MM.1S (cell line): ENCODE measurements at regions not wholly inside any gene's neighbourhood (a gene's known extent, or its start where the extent isn't known, plus 50 kb on each side); places are given as distances from the start of the nearest gene placed in this dataset.

Experiments
- EZH2phosphoT487 ChIP-seq: fragments of 300-600 bp; sonication (generic); IDR thresholded peaks from 2 replicates; pipeline ENCODE4 v1.6.1; 2018; ENCODE audit warnings: antibody characterized with exemption, low read length
- TF ChIP-seq, protein P1 (sequence below): fragments of 300-600 bp; sonication (generic); IDR thresholded peaks from 2 replicates; pipeline ENCODE4 v1.5.1; 2016; ENCODE audit warnings: antibody characterized with exemption, low read length, mixed read lengths

DNA sequence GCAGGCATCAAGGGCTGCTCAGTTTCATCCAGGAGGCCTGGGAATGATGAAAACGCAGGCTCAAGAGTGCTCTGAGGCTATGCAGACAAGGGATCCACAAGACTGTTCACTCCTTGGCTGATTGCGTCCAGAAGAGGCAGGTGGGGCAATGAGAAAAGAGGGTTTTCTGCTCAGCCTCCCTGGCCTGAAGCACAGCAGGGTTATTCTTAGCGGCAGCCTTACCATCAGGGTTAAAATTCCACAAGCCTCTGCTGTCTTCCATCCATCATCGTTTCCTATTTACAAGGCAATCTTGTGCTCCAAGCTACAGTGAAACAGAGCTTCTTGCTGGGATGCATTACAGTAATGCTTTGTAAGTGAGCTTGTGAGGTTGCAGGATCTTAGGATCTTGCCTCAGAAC lies 129.4 kb upstream of the SHH start:
- TF ChIP-seq, protein P1, sequence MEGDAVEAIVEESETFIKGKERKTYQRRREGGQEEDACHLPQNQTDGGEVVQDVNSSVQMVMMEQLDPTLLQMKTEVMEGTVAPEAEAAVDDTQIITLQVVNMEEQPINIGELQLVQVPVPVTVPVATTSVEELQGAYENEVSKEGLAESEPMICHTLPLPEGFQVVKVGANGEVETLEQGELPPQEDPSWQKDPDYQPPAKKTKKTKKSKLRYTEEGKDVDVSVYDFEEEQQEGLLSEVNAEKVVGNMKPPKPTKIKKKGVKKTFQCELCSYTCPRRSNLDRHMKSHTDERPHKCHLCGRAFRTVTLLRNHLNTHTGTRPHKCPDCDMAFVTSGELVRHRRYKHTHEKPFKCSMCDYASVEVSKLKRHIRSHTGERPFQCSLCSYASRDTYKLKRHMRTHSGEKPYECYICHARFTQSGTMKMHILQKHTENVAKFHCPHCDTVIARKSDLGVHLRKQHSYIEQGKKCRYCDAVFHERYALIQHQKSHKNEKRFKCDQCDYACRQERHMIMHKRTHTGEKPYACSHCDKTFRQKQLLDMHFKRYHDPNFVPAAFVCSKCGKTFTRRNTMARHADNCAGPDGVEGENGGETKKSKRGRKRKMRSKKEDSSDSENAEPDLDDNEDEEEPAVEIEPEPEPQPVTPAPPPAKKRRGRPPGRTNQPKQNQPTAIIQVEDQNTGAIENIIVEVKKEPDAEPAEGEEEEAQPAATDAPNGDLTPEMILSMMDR, result no peak
- no peak for TF ChIP-seq EZH2phosphoT487
